ENCODE measurements at regions not wholly inside any gene's neighbourhood (a gene's known extent, or its start where the extent isn't known, plus 50 kb on each side); places are given as distances from the start of the nearest gene placed in this dataset.
"Not testable (repeated sequence)": the region's sequence is repeated elsewhere in the genome, so short reads cannot be mapped to it uniquely, and the experiment has no call there.

DNA sequence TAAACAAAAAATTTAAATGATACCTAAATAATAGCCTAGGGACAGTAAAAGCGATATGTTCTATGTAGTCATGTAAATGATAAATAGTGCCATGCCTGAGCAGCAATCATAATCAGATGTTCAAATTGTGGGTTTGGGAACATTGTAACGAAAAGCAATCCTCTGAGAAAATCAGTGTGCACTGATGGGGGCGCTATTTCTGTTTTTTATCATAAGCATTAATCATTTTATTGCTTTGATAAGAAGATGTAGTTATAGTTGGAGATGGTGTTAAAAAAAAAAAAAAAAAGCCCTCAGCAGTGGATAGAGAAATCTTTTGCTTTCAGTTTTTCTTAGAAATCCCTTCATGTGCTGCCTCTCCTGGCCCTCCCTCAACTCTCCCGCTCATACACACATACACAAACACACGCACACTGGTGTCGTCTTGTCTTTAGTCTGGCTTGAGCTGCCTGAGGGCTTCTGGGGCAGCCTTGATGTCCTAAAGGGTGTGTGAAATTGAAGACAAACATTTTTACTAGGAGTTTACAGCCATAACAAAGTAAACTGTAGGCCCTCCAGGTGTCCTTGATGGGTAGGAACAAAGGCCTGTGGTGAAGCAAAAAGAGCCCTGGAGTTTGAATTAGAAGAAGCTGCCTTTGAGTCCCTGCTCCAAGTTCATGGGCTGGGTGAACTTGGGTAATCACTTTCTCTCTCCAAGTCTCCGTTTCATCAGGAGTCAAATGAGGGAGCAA is 428.1 kb downstream of the SOX2 start:
- no peak for DNase-seq
- peaks cover 9% of the 10 kb centered on the region for H3K4me1 ChIP-seq (ENCODE audit: control insufficient read depth, insufficient read depth, low read length)
- no peaks in the 10 kb centered on the region for H3K27me3 ChIP-seq (ENCODE audit: control insufficient read depth, insufficient read depth, low read length)
- no peaks in the 10 kb centered on the region for H3K9me3 ChIP-seq (ENCODE audit: control insufficient read depth, low read depth, low read length)
- H3K36me3 ChIP-seq (ENCODE audit: control insufficient read depth, insufficient read depth, low read length), result no peaks in the 10 kb centered on the region
- H3K27ac ChIP-seq (ENCODE audit: low read length), result no peak overlapping the region
- no peak overlapping the region for H3K4me3 ChIP-seq (ENCODE audit: low read length)
- WGBS (ENCODE audit: insufficient coverage, low lambda C conversion rate), result 90% methylated on average over 2 of the region's 7 CpGs

DNA sequence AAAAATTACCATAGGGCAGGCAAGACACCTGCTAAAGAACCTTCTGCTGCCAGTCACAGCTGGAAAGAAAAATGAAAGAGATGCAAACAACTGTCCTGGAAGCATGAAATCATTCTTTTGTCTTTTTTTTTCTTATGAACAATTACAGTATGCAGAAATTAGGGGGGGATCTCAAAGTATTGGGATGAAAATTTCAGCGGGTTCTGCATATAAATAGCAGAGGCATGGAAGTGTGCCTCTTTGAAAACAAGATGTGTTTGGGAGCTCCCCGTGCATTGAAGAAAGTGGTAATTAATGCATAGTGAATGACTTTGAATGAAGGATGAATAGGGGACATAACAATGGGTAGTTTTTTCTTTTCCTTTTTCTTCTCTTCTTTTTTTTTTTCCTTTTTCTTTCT is 431.2 kb downstream of the SOX2 start:
- no peaks in the 10 kb centered on the region for H3K9me3 ChIP-seq (ENCODE audit: control insufficient read depth, low read depth, low read length)
- H3K27ac ChIP-seq (ENCODE audit: low read length), result no peak overlapping the region
- WGBS (ENCODE audit: insufficient coverage, low lambda C conversion rate), result 67% methylated on average over 1 of the region's 2 CpGs
- no peak overlapping the region for H3K4me3 ChIP-seq (ENCODE audit: low read length)
- H3K4me1 ChIP-seq (ENCODE audit: control insufficient read depth, insufficient read depth, low read length), result no peaks in the 10 kb centered on the region
- H3K27me3 ChIP-seq (ENCODE audit: control insufficient read depth, insufficient read depth, low read length), result no peaks in the 10 kb centered on the region
- no peaks in the 10 kb centered on the region for H3K36me3 ChIP-seq (ENCODE audit: control insufficient read depth, insufficient read depth, low read length)
- no peak for DNase-seq

DNA sequence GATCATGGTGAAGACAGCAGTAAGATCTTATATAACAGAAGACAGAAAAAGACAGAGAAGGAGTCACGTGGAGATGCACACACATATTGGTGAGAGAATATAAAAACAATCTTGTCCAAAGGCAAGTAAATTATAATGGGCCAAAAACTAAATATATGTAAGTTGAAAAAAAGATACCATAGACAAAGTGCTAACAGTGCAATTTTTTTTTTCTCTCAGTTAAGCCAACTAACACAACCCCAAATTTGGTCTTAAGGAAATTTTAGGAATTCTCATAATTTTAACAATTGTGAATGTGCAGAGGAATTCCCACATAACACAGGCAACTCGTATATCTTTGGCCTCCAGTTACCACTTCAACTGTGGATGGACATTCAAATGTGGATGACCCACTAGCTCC is 432.2 kb downstream of the SOX2 start:
- no peaks in the 10 kb centered on the region for H3K27me3 ChIP-seq (ENCODE audit: control insufficient read depth, insufficient read depth, low read length)
- no peak overlapping the region for H3K4me3 ChIP-seq (ENCODE audit: low read length)
- H3K9me3 ChIP-seq (ENCODE audit: control insufficient read depth, low read depth, low read length), result no peaks in the 10 kb centered on the region
- no peak overlapping the region for H3K27ac ChIP-seq (ENCODE audit: low read length)
- no peaks in the 10 kb centered on the region for H3K36me3 ChIP-seq (ENCODE audit: control insufficient read depth, insufficient read depth, low read length)
- WGBS (ENCODE audit: insufficient coverage, low lambda C conversion rate), result 56% methylated on average over 1 of the region's 2 CpGs
- no peak for DNase-seq
- H3K4me1 ChIP-seq (ENCODE audit: control insufficient read depth, insufficient read depth, low read length), result no peaks in the 10 kb centered on the region

DNA sequence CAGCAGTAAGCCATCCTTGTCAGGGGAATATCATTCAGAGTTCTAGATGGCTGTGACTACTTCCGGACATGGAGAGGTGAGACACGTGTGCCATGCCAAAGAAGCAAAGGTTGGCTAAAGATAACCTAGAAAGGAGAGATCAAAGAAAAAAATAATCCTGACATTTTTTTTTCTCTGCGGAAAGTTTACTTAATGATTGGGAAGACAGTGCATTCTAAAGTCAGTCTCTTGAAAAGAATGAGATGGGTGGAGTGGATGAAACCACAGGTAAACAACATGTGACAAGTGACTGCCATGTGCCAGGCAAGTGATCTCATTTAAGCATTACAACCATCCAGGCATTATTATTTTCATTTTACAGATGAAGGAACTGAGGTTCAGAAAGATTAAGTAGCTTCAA is 436.6 kb downstream of the SOX2 start:
- WGBS (ENCODE audit: insufficient coverage, low lambda C conversion rate), result 73% methylated on average over 2 of the region's 3 CpGs

DNA sequence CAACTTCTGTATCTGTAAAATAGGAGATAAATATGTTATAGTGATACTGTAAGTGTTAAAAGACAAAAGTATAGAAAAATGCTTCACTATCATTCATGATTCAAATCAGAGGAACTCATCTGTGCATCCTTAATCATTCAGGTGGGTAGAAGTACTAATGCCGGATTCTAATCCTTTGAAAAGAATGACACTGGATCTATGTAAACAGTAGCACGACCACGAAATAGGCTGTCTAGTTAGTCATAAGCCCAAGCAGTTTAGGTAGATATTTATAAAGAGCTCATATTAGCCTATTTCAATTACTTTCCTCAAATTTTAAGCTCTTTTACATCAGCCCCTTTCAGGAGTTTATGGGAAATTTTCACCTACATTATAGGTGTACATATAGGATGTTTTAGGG is 437.9 kb downstream of the SOX2 start:
- Histone ChIP-seq H3K4me1 (ENCODE audit: control insufficient read depth, insufficient read depth, low read length) (no peaks in the 10 kb centered on the region), H3K4me3 (ENCODE audit: low read length) (no peak overlapping the region), H3K27me3 (ENCODE audit: control insufficient read depth, insufficient read depth, low read length) (no peaks in the 10 kb centered on the region), H3K9me3 (ENCODE audit: control insufficient read depth, low read depth, low read length) (no peaks in the 10 kb centered on the region), H3K27ac (ENCODE audit: low read length) (no peak overlapping the region), H3K36me3 (ENCODE audit: control insufficient read depth, insufficient read depth, low read length) (no peaks in the 10 kb centered on the region)
- no CpG with 5 or more reads among the region's 3 CpGs for WGBS (ENCODE audit: insufficient coverage, low lambda C conversion rate)
- DNase-seq, result no peak

More for the DNA sequence above, 436.6 kb downstream of the SOX2 start:
- H3K4me1 ChIP-seq (ENCODE audit: control insufficient read depth, insufficient read depth, low read length), result no peaks in the 10 kb centered on the region
- H3K27ac ChIP-seq (ENCODE audit: low read length), result no peak overlapping the region
- no peak overlapping the region for H3K4me3 ChIP-seq (ENCODE audit: low read length)
- H3K27me3 ChIP-seq (ENCODE audit: control insufficient read depth, insufficient read depth, low read length), result no peaks in the 10 kb centered on the region
- H3K9me3 ChIP-seq (ENCODE audit: control insufficient read depth, low read depth, low read length), result no peaks in the 10 kb centered on the region
- no peak for DNase-seq
- no peaks in the 10 kb centered on the region for H3K36me3 ChIP-seq (ENCODE audit: control insufficient read depth, insufficient read depth, low read length)

DNA sequence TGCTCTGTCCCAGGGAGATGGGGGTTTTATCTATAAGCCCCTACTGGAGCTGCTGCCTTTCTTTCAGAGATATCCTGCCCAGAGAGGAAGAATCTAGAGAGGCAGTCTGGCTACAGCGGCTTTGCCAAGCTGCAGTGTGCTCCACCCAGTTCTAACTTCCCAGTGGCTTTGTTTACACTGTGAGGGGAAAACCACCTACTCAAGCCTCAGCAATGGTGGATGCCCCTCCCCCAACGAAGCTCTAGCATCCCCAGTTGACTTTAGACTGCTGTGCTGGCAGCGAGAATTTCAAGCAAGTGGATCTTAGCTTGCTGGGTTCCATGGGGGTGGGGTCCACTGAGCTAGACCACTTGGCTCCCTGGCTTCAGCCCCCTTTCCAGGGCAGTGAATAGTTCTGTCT is 444.6 kb downstream of the SOX2 start:
- not testable (repeated sequence) for H3K27ac ChIP-seq (ENCODE audit: low read length); H3K9me3 ChIP-seq (ENCODE audit: control insufficient read depth, low read depth, low read length); H3K4me3 ChIP-seq (ENCODE audit: low read length); H3K27me3 ChIP-seq (ENCODE audit: control insufficient read depth, insufficient read depth, low read length); H3K4me1 ChIP-seq (ENCODE audit: control insufficient read depth, insufficient read depth, low read length); DNase-seq; H3K36me3 ChIP-seq (ENCODE audit: control insufficient read depth, insufficient read depth, low read length)
- no CpG with 5 or more reads among the region's 3 CpGs for WGBS (ENCODE audit: insufficient coverage, low lambda C conversion rate)

DNA sequence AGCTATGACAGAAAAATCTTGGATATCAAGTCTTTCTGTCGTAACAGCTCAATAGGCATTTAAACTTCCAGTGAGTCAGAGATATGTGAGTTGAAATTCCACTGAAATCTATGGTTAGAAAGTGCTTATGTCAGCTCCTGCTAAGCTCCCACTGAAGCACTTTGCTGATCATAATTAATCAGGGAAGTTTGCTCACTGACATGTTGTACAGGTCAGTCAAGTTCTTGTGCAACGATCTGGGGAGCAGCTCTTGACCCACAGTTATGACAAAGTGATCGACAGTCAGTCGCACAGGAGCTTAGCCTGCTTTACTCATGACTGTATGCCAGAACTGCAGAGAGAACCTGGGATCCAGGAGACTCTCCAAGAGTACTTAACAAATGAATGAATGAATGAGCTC is 453.5 kb downstream of the SOX2 start:
- Histone ChIP-seq H3K27ac (ENCODE audit: low read length) (peak overlapping the region; percentile 60), H3K27me3 (ENCODE audit: control insufficient read depth, insufficient read depth, low read length) (no peaks in the 10 kb centered on the region), H3K36me3 (ENCODE audit: control insufficient read depth, insufficient read depth, low read length) (no peaks in the 10 kb centered on the region), H3K4me3 (ENCODE audit: low read length) (no peak overlapping the region), H3K9me3 (ENCODE audit: control insufficient read depth, low read depth, low read length) (no peaks in the 10 kb centered on the region), H3K4me1 (ENCODE audit: control insufficient read depth, insufficient read depth, low read length) (peaks cover 9% of the 10 kb centered on the region)
- no CpG with 5 or more reads among the region's 4 CpGs for WGBS (ENCODE audit: insufficient coverage, low lambda C conversion rate)
- DNase-seq, result peak; percentile 86 to 93

DNA sequence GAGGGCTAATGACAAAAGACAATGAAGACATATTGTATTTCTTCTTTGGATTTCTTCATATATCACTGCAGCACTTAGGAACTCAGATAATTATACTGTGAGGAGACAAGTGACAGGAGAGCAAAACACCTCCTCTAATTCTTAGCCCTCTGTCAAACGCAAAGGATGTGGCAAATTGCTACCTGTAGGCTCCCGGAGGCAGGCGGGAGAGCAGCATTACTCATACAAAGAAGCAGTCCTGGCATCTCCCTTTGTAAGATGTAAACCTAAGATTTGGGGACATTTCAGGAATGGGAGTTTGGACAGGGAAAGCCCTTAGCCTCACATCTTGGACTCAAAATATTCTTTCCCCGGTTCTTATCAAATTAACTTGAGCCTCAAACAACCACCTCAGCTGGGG is 460.8 kb downstream of the SOX2 start:
- Histone ChIP-seq H3K4me1 (ENCODE audit: control insufficient read depth, insufficient read depth, low read length) (no peaks in the 10 kb centered on the region), H3K27ac (ENCODE audit: low read length) (no peak overlapping the region), H3K36me3 (ENCODE audit: control insufficient read depth, insufficient read depth, low read length) (no peaks in the 10 kb centered on the region), H3K27me3 (ENCODE audit: control insufficient read depth, insufficient read depth, low read length) (no peaks in the 10 kb centered on the region), H3K4me3 (ENCODE audit: low read length) (no peak overlapping the region), H3K9me3 (ENCODE audit: control insufficient read depth, low read depth, low read length) (no peaks in the 10 kb centered on the region)
- no peak for DNase-seq
- no CpG with 5 or more reads among the region's 4 CpGs for WGBS (ENCODE audit: insufficient coverage, low lambda C conversion rate)

DNA sequence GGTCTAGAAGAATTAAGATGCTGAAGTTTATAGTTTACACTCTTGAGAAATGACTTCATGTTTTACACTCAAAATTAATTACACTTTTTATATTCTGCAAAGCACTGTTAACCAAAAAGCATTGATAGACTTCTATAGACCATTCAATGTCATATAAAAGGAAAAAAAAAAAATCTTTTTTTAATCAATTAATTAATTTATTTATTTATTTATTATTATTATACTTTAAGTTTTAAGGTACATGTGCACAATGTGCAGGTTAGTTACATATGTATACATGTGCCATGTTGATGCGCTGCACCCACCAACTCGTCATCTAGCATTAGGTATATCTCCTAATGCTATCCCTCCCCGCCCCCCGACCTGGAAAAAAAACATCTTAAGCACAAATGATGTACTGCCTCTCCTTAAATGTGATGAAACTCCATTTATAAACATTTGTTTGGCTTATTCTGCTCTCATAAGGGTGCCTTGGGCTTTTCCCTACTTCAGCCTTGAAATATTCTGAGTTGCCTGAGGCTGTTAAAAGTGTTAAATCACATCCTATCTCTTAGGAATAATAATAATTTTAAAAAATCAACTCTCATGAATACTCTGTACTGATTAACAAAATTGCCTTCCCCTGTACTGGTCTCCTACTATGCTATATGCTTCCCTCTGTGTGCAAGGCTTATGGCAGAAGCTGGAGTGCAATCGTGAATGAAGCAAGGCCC is 466.9 kb downstream of the SOX2 start:
- H3K9me3 ChIP-seq (ENCODE audit: control insufficient read depth, low read depth, low read length), result no peaks in the 10 kb centered on the region
- no peak for DNase-seq
- no peak overlapping the region for H3K4me3 ChIP-seq (ENCODE audit: low read length)
- H3K27ac ChIP-seq (ENCODE audit: low read length), result no peak overlapping the region
- no peaks in the 10 kb centered on the region for H3K27me3 ChIP-seq (ENCODE audit: control insufficient read depth, insufficient read depth, low read length)
- no CpG with 5 or more reads among the region's 5 CpGs for WGBS (ENCODE audit: insufficient coverage, low lambda C conversion rate)
- no peaks in the 10 kb centered on the region for H3K36me3 ChIP-seq (ENCODE audit: control insufficient read depth, insufficient read depth, low read length)
- peaks cover 9% of the 10 kb centered on the region for H3K4me1 ChIP-seq (ENCODE audit: control insufficient read depth, insufficient read depth, low read length)

DNA sequence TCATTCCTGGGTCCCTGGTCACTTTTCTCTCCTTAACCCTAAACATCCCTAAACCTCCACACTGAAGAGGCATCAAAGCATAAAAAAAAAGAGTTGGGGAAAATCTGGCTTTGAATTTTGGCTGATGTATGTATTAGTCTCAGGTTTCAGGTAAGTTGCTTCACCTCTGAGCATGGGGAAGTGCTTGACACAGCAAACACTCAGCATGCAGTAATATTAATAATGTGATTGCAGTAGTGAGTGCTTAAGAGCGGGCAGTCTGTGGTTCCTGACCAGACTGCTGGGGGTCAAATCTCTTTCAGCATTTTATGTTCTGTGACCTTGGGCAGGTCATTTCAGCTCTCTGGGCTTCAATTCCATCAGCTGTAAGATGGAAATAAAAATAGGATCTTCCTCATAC is 467.9 kb downstream of the SOX2 start:
- no peak for DNase-seq
- no peak overlapping the region for H3K27ac ChIP-seq (ENCODE audit: low read length)
- H3K4me3 ChIP-seq (ENCODE audit: low read length), result no peak overlapping the region
- H3K36me3 ChIP-seq (ENCODE audit: control insufficient read depth, insufficient read depth, low read length), result no peaks in the 10 kb centered on the region
- peaks cover 9% of the 10 kb centered on the region for H3K4me1 ChIP-seq (ENCODE audit: control insufficient read depth, insufficient read depth, low read length)
- WGBS (ENCODE audit: insufficient coverage, low lambda C conversion rate), result no CpG with 5 or more reads among the region's 1 CpG
- no peaks in the 10 kb centered on the region for H3K9me3 ChIP-seq (ENCODE audit: control insufficient read depth, low read depth, low read length)
- no peaks in the 10 kb centered on the region for H3K27me3 ChIP-seq (ENCODE audit: control insufficient read depth, insufficient read depth, low read length)
